Activated T-helper 17 cell treated with anti-CD3 and anti-CD28 coated beads, Interleukin-2, amount 50 U/mL, for 72 hours (primary cell): ENCODE measurements at regions not wholly inside any gene's neighbourhood (a gene's known extent, or its start where the extent isn't known, plus 50 kb on each side); places are given as distances from the start of the nearest gene placed in this dataset.

Source experiments
- ATAC-seq: fragments of 150-1000 bp; cut with Tn5 transposase; replicated peaks from 2 replicates; pipeline ENCODE4 v1.10.0; 2021; ENCODE audit warnings: mild to moderate bottlenecking, moderate library complexity
- H3K27ac Mint-ChIP-seq: one replicate; pipeline ENCODE4 v1.8.0; 2022; ENCODE audit warnings: mixed read lengths
- H3K27me3 Mint-ChIP-seq: one replicate; pipeline ENCODE4 v1.8.0; 2022; ENCODE audit warnings: mixed read lengths
- H3K36me3 Mint-ChIP-seq: one replicate; pipeline ENCODE4 v1.8.0; 2022; ENCODE audit warnings: low read depth, mild to moderate bottlenecking, mixed read lengths
- H3K4me1 Mint-ChIP-seq: one replicate; pipeline ENCODE4 v1.8.0; 2022; ENCODE audit warnings: mixed read lengths
- H3K4me3 Mint-ChIP-seq: one replicate; pipeline ENCODE4 v1.8.0; 2022; ENCODE audit warnings: mild to moderate bottlenecking, mixed read lengths
- H3K9me3 Mint-ChIP-seq: one replicate; pipeline ENCODE4 v1.8.0; 2022; ENCODE audit warnings: mixed read lengths

GRCh38 chr15:99474909-99475753, 90.7 kb upstream of the MEF2A start:
- no peaks in the 10 kb centered on the region for H3K4me1 Mint-ChIP-seq
- H3K36me3 Mint-ChIP-seq = no peaks in the 10 kb centered on the region
- no peak overlapping the region for H3K27ac Mint-ChIP-seq
- ATAC-seq = no peak
- H3K9me3 Mint-ChIP-seq = no peaks in the 10 kb centered on the region
- peaks cover 4% of the 10 kb centered on the region for H3K27me3 Mint-ChIP-seq
- no peak overlapping the region for H3K4me3 Mint-ChIP-seq

GRCh38 chr15:99475754-99476412, 89.9 kb upstream of the MEF2A start:
- no peak for ATAC-seq
- Mint-ChIP-seq H3K27me3 (peaks cover 9% of the 10 kb centered on the region), H3K36me3 (no peaks in the 10 kb centered on the region), H3K27ac (no peak overlapping the region), H3K4me3 (no peak overlapping the region), H3K9me3 (no peaks in the 10 kb centered on the region), H3K4me1 (no peaks in the 10 kb centered on the region)

GRCh38 chr15:99476413-99477222, 89.2 kb upstream of the MEF2A start:
- Mint-ChIP-seq H3K9me3 (no peaks in the 10 kb centered on the region), H3K4me3 (no peak overlapping the region), H3K4me1 (no peaks in the 10 kb centered on the region), H3K27me3 (peaks cover 10% of the 10 kb centered on the region), H3K27ac (no peak overlapping the region), H3K36me3 (no peaks in the 10 kb centered on the region)
- no peak for ATAC-seq

- no peaks in the 10 kb centered on the region for H3K4me1 Mint-ChIP-seq
- H3K27me3 Mint-ChIP-seq = peaks cover 6% of the 10 kb centered on the region
- ATAC-seq = no peak
- H3K36me3 Mint-ChIP-seq = no peaks in the 10 kb centered on the region
- no peak overlapping the region for H3K27ac Mint-ChIP-seq
- no peak overlapping the region for H3K4me3 Mint-ChIP-seq
- peaks cover 4% of the 10 kb centered on the region for H3K9me3 Mint-ChIP-seq
Measured at GRCh38 chr15:99477791-99478471, 87.9 kb upstream of the MEF2A start.

GRCh38 chr15:99478977-99479376, 86.8 kb upstream of the MEF2A start:
- H3K9me3 Mint-ChIP-seq = peaks cover 4% of the 10 kb centered on the region
- no peak overlapping the region for H3K27ac Mint-ChIP-seq
- no peak overlapping the region for H3K4me3 Mint-ChIP-seq
- ATAC-seq = no peak
- H3K27me3 Mint-ChIP-seq = peaks cover 6% of the 10 kb centered on the region
- no peaks in the 10 kb centered on the region for H3K36me3 Mint-ChIP-seq
- H3K4me1 Mint-ChIP-seq = no peaks in the 10 kb centered on the region

- no peak for ATAC-seq
- H3K27ac Mint-ChIP-seq = no peak overlapping the region
- H3K4me3 Mint-ChIP-seq = no peak overlapping the region
- H3K36me3 Mint-ChIP-seq = no peaks in the 10 kb centered on the region
- peaks cover 8% of the 10 kb centered on the region for H3K27me3 Mint-ChIP-seq
- no peaks in the 10 kb centered on the region for H3K4me1 Mint-ChIP-seq
- peaks cover 4% of the 10 kb centered on the region for H3K9me3 Mint-ChIP-seq
Measured at GRCh38 chr15:99480016-99480810, 85.6 kb upstream of the MEF2A start.

- peaks cover 17% of the 10 kb centered on the region for H3K27me3 Mint-ChIP-seq
- no peak for ATAC-seq
- peaks cover 4% of the 10 kb centered on the region for H3K9me3 Mint-ChIP-seq
- H3K4me3 Mint-ChIP-seq = no peak overlapping the region
- peaks cover 9% of the 10 kb centered on the region for H3K4me1 Mint-ChIP-seq
- no peaks in the 10 kb centered on the region for H3K36me3 Mint-ChIP-seq
- no peak overlapping the region for H3K27ac Mint-ChIP-seq
Measured at GRCh38 chr15:99481113-99481950, 84.5 kb upstream of the MEF2A start.

GRCh38 chr15:99481951-99482230, 83.9 kb upstream of the MEF2A start:
- peaks cover 4% of the 10 kb centered on the region for H3K9me3 Mint-ChIP-seq
- no peak overlapping the region for H3K27ac Mint-ChIP-seq
- H3K4me1 Mint-ChIP-seq = peaks cover 9% of the 10 kb centered on the region
- ATAC-seq = peak; percentile 62
- H3K4me3 Mint-ChIP-seq = no peak overlapping the region
- no peaks in the 10 kb centered on the region for H3K36me3 Mint-ChIP-seq
- peaks cover 17% of the 10 kb centered on the region for H3K27me3 Mint-ChIP-seq

GRCh38 chr15:99482993-99483392, 82.8 kb upstream of the MEF2A start:
- no peak overlapping the region for H3K27ac Mint-ChIP-seq
- H3K36me3 Mint-ChIP-seq = no peaks in the 10 kb centered on the region
- H3K4me1 Mint-ChIP-seq = peaks cover 9% of the 10 kb centered on the region
- no peak overlapping the region for H3K4me3 Mint-ChIP-seq
- no peak for ATAC-seq
- H3K9me3 Mint-ChIP-seq = peaks cover 4% of the 10 kb centered on the region
- H3K27me3 Mint-ChIP-seq = peaks cover 22% of the 10 kb centered on the region

GRCh38 chr15:99485153-99485961, 80.4 kb upstream of the MEF2A start:
- no peak for ATAC-seq
- H3K27ac Mint-ChIP-seq = peak overlapping the region; percentile 54
- peak overlapping the region; percentile 55 for H3K4me3 Mint-ChIP-seq
- peaks cover 4% of the 10 kb centered on the region for H3K9me3 Mint-ChIP-seq
- no peaks in the 10 kb centered on the region for H3K36me3 Mint-ChIP-seq
- peaks cover 27% of the 10 kb centered on the region for H3K27me3 Mint-ChIP-seq
- H3K4me1 Mint-ChIP-seq = peaks cover 9% of the 10 kb centered on the region

- Mint-ChIP-seq H3K4me3 (peak overlapping the region; percentile 55), H3K27ac (peak overlapping the region; percentile 54), H3K36me3 (no peaks in the 10 kb centered on the region), H3K27me3 (peaks cover 23% of the 10 kb centered on the region), H3K4me1 (peaks cover 9% of the 10 kb centered on the region), H3K9me3 (peaks cover 4% of the 10 kb centered on the region)
- ATAC-seq = no peak
Measured at GRCh38 chr15:99485992-99486370, 79.8 kb upstream of the MEF2A start.

- H3K27me3 Mint-ChIP-seq = peaks cover 26% of the 10 kb centered on the region
- H3K27ac Mint-ChIP-seq = no peak overlapping the region
- H3K4me3 Mint-ChIP-seq = peak overlapping the region; percentile 55
- peak; percentile 16 for ATAC-seq
- H3K36me3 Mint-ChIP-seq = no peaks in the 10 kb centered on the region
- peaks cover 9% of the 10 kb centered on the region for H3K4me1 Mint-ChIP-seq
- H3K9me3 Mint-ChIP-seq = peaks cover 4% of the 10 kb centered on the region
Measured at GRCh38 chr15:99486371-99487336, 79.1 kb upstream of the MEF2A start.
